ENCODE measurements at regions not wholly inside any gene's neighbourhood (a gene's known extent, or its start where the extent isn't known, plus 50 kb on each side); places are given as distances from the start of the nearest gene placed in this dataset.

DNA sequence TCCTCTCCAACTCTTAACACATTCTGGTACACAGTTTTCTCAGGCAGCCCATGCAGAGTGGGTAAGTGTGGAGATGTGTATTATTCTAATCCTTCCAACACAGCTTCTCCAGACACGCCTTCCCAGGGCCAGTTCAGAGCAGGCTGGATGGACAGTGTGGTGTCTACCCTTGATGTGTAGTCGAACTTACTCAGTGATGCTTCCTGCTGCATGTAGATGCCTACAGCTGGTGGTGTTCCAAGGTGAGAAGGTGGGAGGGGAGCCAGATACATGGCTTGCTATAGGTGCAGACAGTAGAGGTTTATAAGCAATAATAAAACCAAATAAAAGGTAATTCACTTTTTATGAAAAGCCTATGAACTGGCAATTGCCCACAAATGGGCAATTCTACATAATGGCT is 104.0 kb downstream of the QRSL1 start:
- Histone ChIP-seq H3K27me3 (ENCODE audit: insufficient read depth) (no peaks in the 10 kb centered on the region), H3K27ac (ENCODE audit: low read depth) (no peak overlapping the region), H3K79me2 (replicated peaks; ENCODE audit: insufficient read depth) (no peaks in the 10 kb centered on the region), H4K20me1 (replicated peaks; ENCODE audit: insufficient read depth) (no peaks in the 10 kb centered on the region), H2AFZ (no peak overlapping the region; the same call in 1 of the 2 replicates), H3F3A (replicated peaks; ENCODE audit: low read depth) (0 out of 2 replicates have a peak, but pooled peaks cover 4% of the 10 kb centered on the region), H3K4me1 (ENCODE audit: insufficient read depth) (peaks cover 10% of the 10 kb centered on the region; the same call in 1 of the 2 replicates), H3K4me3 (no peak overlapping the region), H3K4me2 (no peak overlapping the region), H3K36me3 (ENCODE audit: insufficient read depth) (no peaks in the 10 kb centered on the region), H3K9me2 (ENCODE audit: insufficient read depth) (peaks cover 13% of the 10 kb centered on the region; the same call in 1 of the 2 replicates)
- Mint-ChIP-seq H3K27ac (no peak overlapping the region), H3K9me3 (peaks cover 28% of the 10 kb centered on the region), H3K4me3 (no peak overlapping the region), H3K27me3 (ENCODE audit: insufficient read depth, low read depth, poor library complexity) (peaks cover 3% of the 10 kb centered on the region), H3K4me1 (peaks cover 8% of the 10 kb centered on the region), H3K36me3 (ENCODE audit: low read depth) (peaks cover 24% of the 10 kb centered on the region)
- TF ChIP-seq REST (IDR thresholded peaks at IDR 0.05; ENCODE audit: unreplicated experiment) (no peak), POLR2AphosphoS5 (IDR thresholded peaks at IDR 0.05; ENCODE audit: low read depth) (no peak), ZNF462 (CRISPR knock-in tag; IDR thresholded peaks at IDR 0.05) (no peak), JUNB (IDR thresholded peaks at IDR 0.05; ENCODE audit: unreplicated experiment) (no peak), STAT1 (IDR thresholded peaks at IDR 0.05; ENCODE audit: unreplicated experiment) (no peak), EZH2 (IDR thresholded peaks at IDR 0.05; ENCODE audit: low read depth, unreplicated experiment) (no peak), NANOG (IDR thresholded peaks at IDR 0.05; ENCODE audit: borderline replicate concordance) (no peak), ZNF114 (CRISPR knock-in tag; IDR thresholded peaks at IDR 0.05) (no peak), ZNF331 (CRISPR knock-in tag; IDR thresholded peaks at IDR 0.05; ENCODE audit: low read depth) (no peak)
- TF ChIP-seq, protein P1, sequence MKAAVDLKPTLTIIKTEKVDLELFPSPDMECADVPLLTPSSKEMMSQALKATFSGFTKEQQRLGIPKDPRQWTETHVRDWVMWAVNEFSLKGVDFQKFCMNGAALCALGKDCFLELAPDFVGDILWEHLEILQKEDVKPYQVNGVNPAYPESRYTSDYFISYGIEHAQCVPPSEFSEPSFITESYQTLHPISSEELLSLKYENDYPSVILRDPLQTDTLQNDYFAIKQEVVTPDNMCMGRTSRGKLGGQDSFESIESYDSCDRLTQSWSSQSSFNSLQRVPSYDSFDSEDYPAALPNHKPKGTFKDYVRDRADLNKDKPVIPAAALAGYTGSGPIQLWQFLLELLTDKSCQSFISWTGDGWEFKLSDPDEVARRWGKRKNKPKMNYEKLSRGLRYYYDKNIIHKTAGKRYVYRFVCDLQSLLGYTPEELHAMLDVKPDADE (IDR thresholded peaks at IDR 0.05) = no peak
- DNase-seq (ENCODE audit: low spot score) = no peak
- no peak for ATAC-seq

Measured in GM23338 (cell line).